Naive thymus-derived CD4-positive, alpha-beta T cell (primary cell): ENCODE measurements at regions not wholly inside any gene's neighbourhood (a gene's known extent, or its start where the extent isn't known, plus 50 kb on each side); places are given as distances from the start of the nearest gene placed in this dataset.

Experiments
- ATAC-seq: fragments of 150-1000 bp; cut with Tn5 transposase; 2 replicates; pipeline ENCODE4 v1.10.0; 2021; ENCODE audit warnings: mild to moderate bottlenecking, moderate library complexity
- CTCF ChIA-PET: fragments of 350-600 bp; sonication (Branson Sonifier 250); formaldehyde crosslinking; loops from one replicate; lab custom pipeline; 2021; ENCODE audit warnings: antibody characterized with exemption; lab: Charles Lee
- POLR2A ChIA-PET: fragments of 350-600 bp; sonication (Branson Sonifier 250); formaldehyde crosslinking; loops from one replicate; lab custom pipeline; 2021; ENCODE audit warnings: antibody characterized with exemption, inconsistent platforms; lab: Charles Lee
- DNase-seq, 9 donors: peaks; one replicate each; pipeline versions ENCODE4 v3.0.0 to v3.0.0-alpha.2; 2020 to 2022; ENCODE audit warnings: mixed read lengths in 1 of 9
- H3K27ac ChIP-seq: one replicate; pipeline ENCODE4 v1.7.0; 2013; ENCODE audit warnings: mild to moderate bottlenecking, low read depth, low read length, moderate library complexity
- H3K27me3 ChIP-seq, 2 donors: one replicate each; pipeline ENCODE4 v1.7.0; 2013; ENCODE audit warnings: low read length in 2 of 2, mild to moderate bottlenecking in 2 of 2, moderate library complexity in 2 of 2; ENCODE audit not compliant: control insufficient read depth in 2 of 2, insufficient read depth in 2 of 2
- H3K36me3 ChIP-seq, 3 experiments: 1 replicate in 2 of 3; 2 replicates in 1 of 3; pipeline ENCODE4 v1.7.0; 2013; ENCODE audit warnings: low read length in 3 of 3, mild to moderate bottlenecking in 3 of 3, moderate library complexity in 1 of 3; ENCODE audit not compliant: insufficient read depth in 3 of 3, control insufficient read depth in 2 of 3
- H3K4me1 ChIP-seq, 2 donors: one replicate each; pipeline ENCODE4 v1.7.0; 2013; ENCODE audit warnings: low read length in 2 of 2, mild to moderate bottlenecking in 2 of 2, moderate library complexity in 1 of 2; ENCODE audit not compliant: control insufficient read depth in 2 of 2, insufficient read depth in 2 of 2
- H3K4me3 ChIP-seq: 2 replicates; pipeline ENCODE4 v1.7.0; 2013; ENCODE audit warnings: mild to moderate bottlenecking, low read length
- H3K9me3 ChIP-seq, 3 experiments: 1 replicate in 2 of 3; 2 replicates in 1 of 3; pipeline ENCODE4 v1.7.0; 2013; ENCODE audit warnings: low read length in 3 of 3; ENCODE audit not compliant: control insufficient read depth in 2 of 3
- H3K27ac Mint-ChIP-seq, 9 donors: one replicate each; pipeline ENCODE4 v1.8.0; 2020 to 2022; ENCODE audit warnings: mixed read lengths in 9 of 9, mild to moderate bottlenecking in 8 of 9, moderate library complexity in 5 of 9, inconsistent platforms in 2 of 9
- H3K27me3 Mint-ChIP-seq, 5 donors: one replicate each; pipeline ENCODE4 v1.8.0; 2021 to 2022; ENCODE audit warnings: mixed read lengths in 5 of 5, mild to moderate bottlenecking in 1 of 5
- H3K36me3 Mint-ChIP-seq, 5 donors: one replicate each; pipeline ENCODE4 v1.8.0; 2020 to 2022; ENCODE audit warnings: mixed read lengths in 5 of 5, mild to moderate bottlenecking in 3 of 5, inconsistent platforms in 1 of 5
- H3K4me1 Mint-ChIP-seq, 7 donors: one replicate each; pipeline ENCODE4 v1.8.0; 2020 to 2022; ENCODE audit warnings: mixed read lengths in 7 of 7, mild to moderate bottlenecking in 3 of 7, inconsistent platforms in 1 of 7
- H3K4me3 Mint-ChIP-seq, 10 donors: one replicate each; pipeline ENCODE4 v1.8.0; 2020 to 2022; ENCODE audit warnings: mild to moderate bottlenecking in 10 of 10, mixed read lengths in 10 of 10, moderate library complexity in 6 of 10, inconsistent platforms in 2 of 10
- H3K9me3 Mint-ChIP-seq, 11 donors: one replicate each; pipeline ENCODE4 v1.8.0; 2020 to 2022; ENCODE audit warnings: mixed read lengths in 11 of 11, mild to moderate bottlenecking in 4 of 11, inconsistent platforms in 1 of 11, moderate library complexity in 1 of 11
- intact Hi-C, 2 donors: fragments of 100-400 bp; cut with micrococcal nuclease; formaldehyde crosslinking; loops; one replicate each; pipeline ENCODE4 v1.15.1; 2023

GRCh38 chr13:99766641-99767045 is 204.9 kb downstream of the ZIC5 start:
- Histone ChIP-seq H3K4me3 (no peak overlapping the region), H3K36me3 (no peaks in the 10 kb centered on the region), H3K9me3 (peaks cover 0 to 52% (median 0%) of the 10 kb centered on the region in 3 experiments), H3K27ac (no peak overlapping the region), H3K27me3 (no peaks in the 10 kb centered on the region), H3K4me1 (no peaks in the 10 kb centered on the region)
- DNase-seq (no peak), ATAC-seq (no peak)
- H3K36me3 Mint-ChIP-seq, result peaks cover 5 to 52% (median 47%) of the 10 kb centered on the region in 5 donors
- H3K27ac Mint-ChIP-seq, result no peak overlapping the region
- ChIA-PET CTCF (no interaction called here), POLR2A (no interaction called here)
- H3K27me3 Mint-ChIP-seq, result peaks cover 0 to 3% (median 0%) of the 10 kb centered on the region in 5 donors
- H3K4me3 Mint-ChIP-seq, result no peak overlapping the region
- peaks cover 0 to 5% (median 0%) of the 10 kb centered on the region in 7 donors for H3K4me1 Mint-ChIP-seq
- intact Hi-C loops, result no loop called here
- H3K9me3 Mint-ChIP-seq, result peaks cover 8 to 68% (median 55%) of the 10 kb centered on the region in 11 donors

- H3K27me3 Mint-ChIP-seq, result peaks cover 0 to 3% (median 0%) of the 10 kb centered on the region in 5 donors
- ATAC-seq, result no peak
- no peak overlapping the region for H3K27ac ChIP-seq
- no peak overlapping the region for H3K4me3 Mint-ChIP-seq
- POLR2A ChIA-PET, result no interaction called here
- intact Hi-C loops, result no loop called here
- H3K36me3 Mint-ChIP-seq, result peaks cover 5 to 56% (median 46%) of the 10 kb centered on the region in 5 donors
- DNase-seq, result no peak
- H3K27me3 ChIP-seq, result no peaks in the 10 kb centered on the region
- H3K4me3 ChIP-seq, result no peak overlapping the region
- no peak overlapping the region for H3K27ac Mint-ChIP-seq
- H3K9me3 ChIP-seq, result peaks cover 0 to 52% (median 0%) of the 10 kb centered on the region in 3 experiments
- CTCF ChIA-PET, result no interaction called here
- H3K36me3 ChIP-seq, result no peaks in the 10 kb centered on the region
- H3K9me3 Mint-ChIP-seq, result peaks cover 8 to 76% (median 60%) of the 10 kb centered on the region in 11 donors
- H3K4me1 ChIP-seq, result no peaks in the 10 kb centered on the region
- peaks cover 0 to 5% (median 0%) of the 10 kb centered on the region in 7 donors for H3K4me1 Mint-ChIP-seq
These were observed 205.7 kb downstream of the ZIC5 start for GRCh38 chr13:99765869-99766268.

GRCh38 chr13:99760456-99760855 is 211.1 kb downstream of the ZIC5 start:
- H3K4me3 Mint-ChIP-seq, result no peak overlapping the region
- no peak overlapping the region for H3K27ac Mint-ChIP-seq
- Histone ChIP-seq H3K27ac (no peak overlapping the region), H3K9me3 (peaks cover 0 to 33% (median 0%) of the 10 kb centered on the region in 3 experiments), H3K4me3 (no peak overlapping the region), H3K36me3 (no peaks in the 10 kb centered on the region), H3K4me1 (no peaks in the 10 kb centered on the region), H3K27me3 (no peaks in the 10 kb centered on the region)
- DNase-seq, result no peak
- peaks cover 0 to 52% (median 40%) of the 10 kb centered on the region in 5 donors for H3K36me3 Mint-ChIP-seq
- intact Hi-C loops, result no loop called here
- H3K9me3 Mint-ChIP-seq, result peaks cover 9 to 66% (median 44%) of the 10 kb centered on the region in 11 donors
- H3K27me3 Mint-ChIP-seq, result no peaks in the 10 kb centered on the region
- CTCF ChIA-PET, result no interaction called here
- H3K4me1 Mint-ChIP-seq, result peaks cover 0 to 12% (median 7%) of the 10 kb centered on the region in 7 donors
- ATAC-seq, result no peak
- POLR2A ChIA-PET, result no interaction called here

- ChIA-PET POLR2A (no interaction called here), CTCF (no interaction called here)
- peaks cover 9 to 53% (median 38%) of the 10 kb centered on the region in 11 donors for H3K9me3 Mint-ChIP-seq
- ATAC-seq (no peak), DNase-seq (no peak)
- H3K27me3 ChIP-seq, result no peaks in the 10 kb centered on the region
- H3K4me3 Mint-ChIP-seq, result peak overlapping the region in 1 of 10 donors; percentile 20
- H3K9me3 ChIP-seq, result peaks cover 0 to 21% (median 0%) of the 10 kb centered on the region in 3 experiments
- no peaks in the 10 kb centered on the region for H3K36me3 ChIP-seq
- H3K36me3 Mint-ChIP-seq, result peaks cover 0 to 52% (median 40%) of the 10 kb centered on the region in 5 donors
- no peak overlapping the region for H3K27ac ChIP-seq
- peaks cover 0 to 16% (median 9%) of the 10 kb centered on the region in 7 donors for H3K4me1 Mint-ChIP-seq
- H3K27ac Mint-ChIP-seq, result peak overlapping the region in 1 of 9 donors; percentile 7
- intact Hi-C loops, result no loop called here
- H3K27me3 Mint-ChIP-seq, result no peaks in the 10 kb centered on the region
- H3K4me3 ChIP-seq, result no peak overlapping the region
- no peaks in the 10 kb centered on the region for H3K4me1 ChIP-seq
These were observed 212.4 kb downstream of the ZIC5 start for GRCh38 chr13:99759163-99759552.

- Mint-ChIP-seq H3K27me3 (no peaks in the 10 kb centered on the region), H3K9me3 (peaks cover 8 to 47% (median 33%) of the 10 kb centered on the region in 11 donors), H3K27ac (no peak overlapping the region), H3K4me1 (peaks cover 0 to 16% (median 9%) of the 10 kb centered on the region in 7 donors), H3K36me3 (peaks cover 0 to 48% (median 38%) of the 10 kb centered on the region in 5 donors), H3K4me3 (no peak overlapping the region)
- ChIA-PET POLR2A (no interaction called here), CTCF (interaction anchor here (0.6 kb wide), 1 partner anchor 96 kb away, joined by 3 read pairs; no protein-coding TSS in a partner anchor)
- Histone ChIP-seq H3K27ac (no peak overlapping the region), H3K36me3 (no peaks in the 10 kb centered on the region), H3K9me3 (peaks cover 0 to 16% (median 0%) of the 10 kb centered on the region in 3 experiments), H3K27me3 (no peaks in the 10 kb centered on the region), H3K4me1 (no peaks in the 10 kb centered on the region), H3K4me3 (no peak overlapping the region)
- intact Hi-C loops, result no loop called here
- DNase-seq (no peak), ATAC-seq (peak; percentile 22)
These were observed 213.0 kb downstream of the ZIC5 start for GRCh38 chr13:99758460-99759162.

- no peaks in the 10 kb centered on the region for H3K36me3 ChIP-seq
- ChIA-PET CTCF (interaction anchor here (0.6 kb wide), 1 partner anchor 96 kb away, joined by 3 read pairs; no protein-coding TSS in a partner anchor), POLR2A (no interaction called here)
- no peaks in the 10 kb centered on the region for H3K4me1 ChIP-seq
- H3K4me3 ChIP-seq, result no peak overlapping the region
- peaks cover 0 to 41% (median 33%) of the 10 kb centered on the region in 5 donors for H3K36me3 Mint-ChIP-seq
- H3K4me1 Mint-ChIP-seq, result peaks cover 0 to 16% (median 9%) of the 10 kb centered on the region in 7 donors
- H3K27ac Mint-ChIP-seq, result no peak overlapping the region
- no peaks in the 10 kb centered on the region for H3K27me3 ChIP-seq
- no peaks in the 10 kb centered on the region for H3K27me3 Mint-ChIP-seq
- intact Hi-C loops, result no loop called here
- H3K9me3 Mint-ChIP-seq, result peaks cover 7 to 40% (median 26%) of the 10 kb centered on the region in 11 donors
- ATAC-seq (no peak), DNase-seq (no peak)
- no peak overlapping the region for H3K27ac ChIP-seq
- peaks cover 0 to 9% (median 0%) of the 10 kb centered on the region in 3 experiments for H3K9me3 ChIP-seq
- H3K4me3 Mint-ChIP-seq, result no peak overlapping the region
These were observed 213.7 kb downstream of the ZIC5 start for GRCh38 chr13:99757756-99758459.
